Upper lobe of right lung (tissue), 1 donor: ENCODE measurements at regions not wholly inside any gene's neighbourhood (a gene's known extent, or its start where the extent isn't known, plus 50 kb on each side); places are given as distances from the start of the nearest gene placed in this dataset.

Experiments
- ATAC-seq: fragments of 200-7000 bp; cut with Tn5 transposase; one replicate; pipeline ENCODE4 v1.9.1; 2020; ENCODE audit warnings: mild to moderate bottlenecking, moderate library complexity
- DNase-seq: peaks from one replicate; pipeline ENCODE4 v3.0.0-alpha.2; 2020
- H3K27ac ChIP-seq: fragments of 200-600 bp; one replicate; pipeline ENCODE4 v1.8.0; 2022
- H3K27me3 ChIP-seq: fragments of 200-600 bp; one replicate; pipeline ENCODE4 v1.8.0; 2022; ENCODE audit warnings: mild to moderate bottlenecking
- H3K36me3 ChIP-seq: fragments of 200-600 bp; one replicate; pipeline ENCODE4 v1.8.0; 2022
- H3K4me1 ChIP-seq: fragments of 200-600 bp; one replicate; pipeline ENCODE4 v1.8.0; 2022
- H3K4me3 ChIP-seq: fragments of 200-600 bp; one replicate; pipeline ENCODE4 v1.8.0; 2022; ENCODE audit warnings: mild to moderate bottlenecking
- H3K9me3 ChIP-seq: fragments of 200-600 bp; one replicate; pipeline ENCODE4 v1.8.0; 2022
- CTCF ChIP-seq: fragments of 200-600 bp; IDR thresholded peaks from one replicate; pipeline ENCODE4 v1.8.0; 2022; ENCODE audit warnings: antibody characterized with exemption
- intact Hi-C: fragments of 100-400 bp; cut with DNase I; formaldehyde crosslinking; loops from one replicate; pipeline ENCODE4 v1.11.0; 2022
- donor health status: DM: no; HTN: yes; CAD: no; lungs with severe emphysema.

DNA sequence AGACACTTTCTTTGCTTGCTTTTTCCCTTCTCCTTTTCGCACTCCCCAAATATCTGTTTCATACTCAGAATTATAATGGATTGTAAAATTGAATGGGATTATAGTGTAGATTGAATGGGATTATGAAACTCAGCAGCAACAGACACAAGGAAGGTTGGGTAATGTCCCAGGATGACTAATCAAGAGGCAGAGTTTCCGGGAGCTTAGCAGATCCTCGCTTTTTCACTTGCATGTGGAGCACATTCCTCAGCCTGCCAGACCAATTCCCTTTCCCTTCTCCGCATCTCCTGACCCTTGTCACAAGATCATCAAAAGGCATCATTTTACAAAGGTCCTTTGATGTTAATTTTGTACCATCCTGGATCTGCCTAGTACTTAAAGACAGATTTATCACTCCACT is 55.1 kb upstream of the SLC1A1 start:
- DNase-seq (no peak), ATAC-seq (no peak)
- TF ChIP-seq CTCF: no peak
- no peak overlapping the region for H3K27ac ChIP-seq
- H3K4me1 ChIP-seq: peaks cover 8% of the 10 kb centered on the region
- H3K9me3 ChIP-seq: no peaks in the 10 kb centered on the region
- no peak overlapping the region for H3K4me3 ChIP-seq
- H3K27me3 ChIP-seq: no peaks in the 10 kb centered on the region
- H3K36me3 ChIP-seq: no peaks in the 10 kb centered on the region
- intact Hi-C loops: no loop called here

DNA sequence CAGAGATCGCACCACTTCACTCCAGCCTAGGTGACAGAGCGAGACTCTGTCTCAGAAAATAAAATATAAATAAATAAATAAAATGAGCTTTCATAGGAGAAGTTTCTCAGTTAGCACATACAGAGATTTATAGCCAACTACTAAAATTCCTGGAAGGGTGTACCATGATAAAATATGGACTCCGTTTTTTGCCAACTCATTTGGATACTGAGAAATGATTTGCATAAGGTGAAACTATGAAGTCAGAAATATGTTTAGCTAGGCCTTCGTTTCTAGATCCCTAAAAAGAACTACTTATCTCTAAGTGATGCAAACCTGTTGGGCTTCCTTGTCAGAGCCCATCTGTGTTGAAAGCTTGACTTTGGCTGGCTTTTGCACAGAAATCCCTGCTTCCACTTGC is 56.9 kb upstream of the SLC1A1 start:
- ATAC-seq (no peak), DNase-seq (no peak)
- no peaks in the 10 kb centered on the region for H3K9me3 ChIP-seq
- no peaks in the 10 kb centered on the region for H3K36me3 ChIP-seq
- intact Hi-C loops: no loop called here
- no peaks in the 10 kb centered on the region for H3K27me3 ChIP-seq
- H3K27ac ChIP-seq: no peak overlapping the region
- TF ChIP-seq CTCF: no peak
- H3K4me1 ChIP-seq: peaks cover 11% of the 10 kb centered on the region
- no peak overlapping the region for H3K4me3 ChIP-seq

DNA sequence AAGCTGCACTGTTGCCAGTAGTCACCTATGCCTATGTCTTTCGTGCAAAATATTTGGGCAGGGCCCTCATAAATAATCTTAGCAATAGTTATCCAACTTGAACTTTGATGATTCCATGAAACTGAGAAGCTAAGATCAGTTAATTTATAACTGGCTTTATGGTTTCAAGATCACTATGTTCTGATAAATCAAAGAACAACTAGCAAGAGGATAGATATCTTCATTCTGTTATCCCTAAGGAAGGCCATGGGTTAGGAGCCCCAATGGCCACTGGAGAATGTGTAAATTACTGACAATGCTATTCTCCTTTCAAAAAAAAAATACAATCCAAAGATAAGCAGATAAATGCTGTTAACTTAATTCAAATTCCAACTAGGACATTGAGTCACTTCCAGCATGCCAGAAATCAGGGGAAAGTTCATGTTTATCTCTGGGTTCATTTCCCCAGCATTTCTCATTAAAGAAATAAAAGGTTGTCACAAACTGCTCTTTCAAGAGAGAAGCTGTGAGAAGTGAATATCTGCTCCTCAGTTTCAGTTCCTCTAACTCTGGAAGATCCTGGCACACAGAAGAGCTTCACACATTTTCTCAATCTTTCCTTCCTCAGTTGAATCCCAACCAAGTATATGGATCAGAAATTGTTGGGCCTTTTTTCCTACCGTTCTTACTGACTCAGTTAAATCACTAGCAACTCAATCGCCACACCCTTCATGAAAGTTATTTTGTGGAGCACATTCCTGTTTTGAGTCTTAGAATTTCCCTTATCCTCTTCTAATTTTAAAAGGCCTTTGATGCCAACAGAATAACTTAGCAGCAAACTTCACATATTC is 59.6 kb upstream of the SLC1A1 start:
- Histone ChIP-seq H3K4me1 (peaks cover 11% of the 10 kb centered on the region), H3K27ac (peak overlapping the region; percentile 30), H3K4me3 (no peak overlapping the region), H3K9me3 (no peaks in the 10 kb centered on the region), H3K36me3 (no peaks in the 10 kb centered on the region), H3K27me3 (no peaks in the 10 kb centered on the region)
- TF ChIP-seq CTCF: no peak
- DNase-seq (no peak), ATAC-seq (peak; percentile 43)
- intact Hi-C loops: no loop called here

DNA sequence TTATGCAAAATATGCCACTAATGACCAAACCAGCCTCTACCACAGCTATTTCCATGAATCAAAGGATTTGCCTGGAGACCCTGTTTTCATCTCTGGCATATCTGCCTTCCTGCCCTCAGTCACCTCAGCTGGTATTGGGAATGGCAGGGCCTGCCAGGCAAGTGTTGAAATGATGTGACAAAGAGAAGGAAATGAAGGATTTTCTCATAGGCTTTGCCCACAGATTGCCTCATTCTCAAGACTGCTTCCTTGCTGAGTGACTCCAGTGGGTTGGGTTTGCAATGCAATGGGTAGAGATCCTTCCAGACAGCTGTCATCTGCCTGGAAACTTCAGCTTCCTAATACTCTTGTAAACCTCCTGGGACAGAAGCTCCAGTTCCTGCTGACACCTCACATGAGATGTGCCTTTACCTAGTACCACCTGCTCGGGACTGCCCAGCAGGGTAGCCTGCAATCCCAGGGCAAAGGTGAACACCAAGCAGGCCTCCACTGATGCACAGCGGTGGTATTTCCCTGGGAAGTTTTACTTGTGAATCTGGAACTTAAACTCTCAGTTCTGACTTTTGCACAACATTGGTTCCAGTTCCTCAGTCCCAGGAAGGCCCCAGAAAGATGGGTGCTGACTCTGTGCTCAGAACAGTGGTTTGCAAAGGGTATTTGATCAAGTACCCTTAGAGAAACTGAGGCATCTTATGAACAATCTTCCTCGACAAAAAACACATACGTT is 64.8 kb upstream of the SLC1A1 start:
- Histone ChIP-seq H3K36me3 (no peaks in the 10 kb centered on the region), H3K27ac (peak overlapping the region; percentile 32), H3K27me3 (no peaks in the 10 kb centered on the region), H3K9me3 (no peaks in the 10 kb centered on the region), H3K4me1 (peaks cover 8% of the 10 kb centered on the region), H3K4me3 (no peak overlapping the region)
- intact Hi-C loops: no loop called here
- no peak for TF ChIP-seq CTCF
- DNase-seq (no peak), ATAC-seq (peak; percentile 27)

DNA sequence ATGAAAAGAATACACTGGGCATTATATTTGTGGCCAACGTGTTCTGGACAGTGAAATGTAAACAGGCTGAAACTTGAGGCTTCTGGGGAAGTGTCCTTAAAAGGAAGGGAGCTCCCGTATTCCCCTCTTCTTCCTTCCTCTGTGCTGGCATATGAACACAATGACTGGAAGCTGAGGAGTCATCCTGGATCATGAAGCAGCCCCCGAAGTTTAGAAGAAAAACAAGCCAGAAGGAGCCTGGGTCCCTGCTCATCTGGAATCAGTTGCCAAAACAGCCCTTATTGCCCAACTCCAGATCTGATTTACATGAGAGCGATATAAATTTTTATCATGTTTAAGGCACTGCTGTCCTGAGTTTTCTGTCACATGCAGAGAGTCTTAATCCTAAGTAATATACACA is 65.4 kb upstream of the SLC1A1 start:
- Histone ChIP-seq H3K4me1 (peaks cover 2% of the 10 kb centered on the region), H3K27me3 (no peaks in the 10 kb centered on the region), H3K9me3 (no peaks in the 10 kb centered on the region), H3K27ac (peak overlapping the region; percentile 32), H3K36me3 (no peaks in the 10 kb centered on the region), H3K4me3 (no peak overlapping the region)
- TF ChIP-seq CTCF: no peak
- intact Hi-C loops: no loop called here
- no peak for ATAC-seq
- DNase-seq: no peak
